ENCODE measurements at regions not wholly inside any gene's neighbourhood (a gene's known extent, or its start where the extent isn't known, plus 50 kb on each side); places are given as distances from the start of the nearest gene placed in this dataset.

DNA sequence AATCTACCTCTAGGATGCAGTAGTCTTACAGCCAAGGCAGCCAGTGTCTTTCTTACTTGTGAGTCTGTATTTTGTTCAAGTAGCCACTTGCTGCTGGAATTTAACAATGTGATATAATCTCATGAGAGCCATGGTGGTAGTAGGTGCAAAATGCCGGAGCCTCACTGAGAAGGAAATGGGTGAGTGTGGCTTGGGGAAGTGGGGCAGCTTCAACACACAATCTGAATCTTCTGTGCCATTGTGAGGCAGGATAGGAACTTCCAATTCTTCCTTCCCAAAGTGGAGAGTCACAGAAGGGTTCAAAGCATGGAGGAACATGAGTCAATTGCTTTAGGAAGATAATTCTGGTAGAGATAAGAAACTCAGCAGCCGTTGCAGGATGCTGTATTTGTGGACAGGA lies 158.7 kb upstream of the APCDD1 start:
- no peaks in the 10 kb centered on the region for H3K27me3 ChIP-seq (ENCODE audit: insufficient read depth, poor library complexity, severe bottlenecking)
- no peak for DNase-seq (ENCODE audit: low read depth in 1 of 2, low spot score in 1 of 2)
- H3K27ac ChIP-seq (replicated peaks) = no peak overlapping the region
- H3K4me3 ChIP-seq (replicated peaks; ENCODE audit: insufficient read depth, low read length) = no peak overlapping the region
- TF ChIP-seq POLR2AphosphoS5 (IDR thresholded peaks at IDR 0.05; ENCODE audit: low read depth) = no peak
- TF ChIP-seq, protein P1, sequence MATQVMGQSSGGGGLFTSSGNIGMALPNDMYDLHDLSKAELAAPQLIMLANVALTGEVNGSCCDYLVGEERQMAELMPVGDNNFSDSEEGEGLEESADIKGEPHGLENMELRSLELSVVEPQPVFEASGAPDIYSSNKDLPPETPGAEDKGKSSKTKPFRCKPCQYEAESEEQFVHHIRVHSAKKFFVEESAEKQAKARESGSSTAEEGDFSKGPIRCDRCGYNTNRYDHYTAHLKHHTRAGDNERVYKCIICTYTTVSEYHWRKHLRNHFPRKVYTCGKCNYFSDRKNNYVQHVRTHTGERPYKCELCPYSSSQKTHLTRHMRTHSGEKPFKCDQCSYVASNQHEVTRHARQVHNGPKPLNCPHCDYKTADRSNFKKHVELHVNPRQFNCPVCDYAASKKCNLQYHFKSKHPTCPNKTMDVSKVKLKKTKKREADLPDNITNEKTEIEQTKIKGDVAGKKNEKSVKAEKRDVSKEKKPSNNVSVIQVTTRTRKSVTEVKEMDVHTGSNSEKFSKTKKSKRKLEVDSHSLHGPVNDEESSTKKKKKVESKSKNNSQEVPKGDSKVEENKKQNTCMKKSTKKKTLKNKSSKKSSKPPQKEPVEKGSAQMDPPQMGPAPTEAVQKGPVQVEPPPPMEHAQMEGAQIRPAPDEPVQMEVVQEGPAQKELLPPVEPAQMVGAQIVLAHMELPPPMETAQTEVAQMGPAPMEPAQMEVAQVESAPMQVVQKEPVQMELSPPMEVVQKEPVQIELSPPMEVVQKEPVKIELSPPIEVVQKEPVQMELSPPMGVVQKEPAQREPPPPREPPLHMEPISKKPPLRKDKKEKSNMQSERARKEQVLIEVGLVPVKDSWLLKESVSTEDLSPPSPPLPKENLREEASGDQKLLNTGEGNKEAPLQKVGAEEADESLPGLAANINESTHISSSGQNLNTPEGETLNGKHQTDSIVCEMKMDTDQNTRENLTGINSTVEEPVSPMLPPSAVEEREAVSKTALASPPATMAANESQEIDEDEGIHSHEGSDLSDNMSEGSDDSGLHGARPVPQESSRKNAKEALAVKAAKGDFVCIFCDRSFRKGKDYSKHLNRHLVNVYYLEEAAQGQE (IDR thresholded peaks at IDR 0.05; ENCODE audit: insufficient replicate concordance, low read depth) = no peak
- no peak for TF ChIP-seq GABPA (IDR thresholded peaks at IDR 0.05; ENCODE audit: low read depth)
- TF ChIP-seq, protein P2, sequence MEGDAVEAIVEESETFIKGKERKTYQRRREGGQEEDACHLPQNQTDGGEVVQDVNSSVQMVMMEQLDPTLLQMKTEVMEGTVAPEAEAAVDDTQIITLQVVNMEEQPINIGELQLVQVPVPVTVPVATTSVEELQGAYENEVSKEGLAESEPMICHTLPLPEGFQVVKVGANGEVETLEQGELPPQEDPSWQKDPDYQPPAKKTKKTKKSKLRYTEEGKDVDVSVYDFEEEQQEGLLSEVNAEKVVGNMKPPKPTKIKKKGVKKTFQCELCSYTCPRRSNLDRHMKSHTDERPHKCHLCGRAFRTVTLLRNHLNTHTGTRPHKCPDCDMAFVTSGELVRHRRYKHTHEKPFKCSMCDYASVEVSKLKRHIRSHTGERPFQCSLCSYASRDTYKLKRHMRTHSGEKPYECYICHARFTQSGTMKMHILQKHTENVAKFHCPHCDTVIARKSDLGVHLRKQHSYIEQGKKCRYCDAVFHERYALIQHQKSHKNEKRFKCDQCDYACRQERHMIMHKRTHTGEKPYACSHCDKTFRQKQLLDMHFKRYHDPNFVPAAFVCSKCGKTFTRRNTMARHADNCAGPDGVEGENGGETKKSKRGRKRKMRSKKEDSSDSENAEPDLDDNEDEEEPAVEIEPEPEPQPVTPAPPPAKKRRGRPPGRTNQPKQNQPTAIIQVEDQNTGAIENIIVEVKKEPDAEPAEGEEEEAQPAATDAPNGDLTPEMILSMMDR (IDR thresholded peaks at IDR 0.05; ENCODE audit: insufficient read depth, low read length) = no peak
- no peak for TF ChIP-seq SPI1 (IDR thresholded peaks at IDR 0.05; ENCODE audit: borderline replicate concordance, low read depth)

DNA sequence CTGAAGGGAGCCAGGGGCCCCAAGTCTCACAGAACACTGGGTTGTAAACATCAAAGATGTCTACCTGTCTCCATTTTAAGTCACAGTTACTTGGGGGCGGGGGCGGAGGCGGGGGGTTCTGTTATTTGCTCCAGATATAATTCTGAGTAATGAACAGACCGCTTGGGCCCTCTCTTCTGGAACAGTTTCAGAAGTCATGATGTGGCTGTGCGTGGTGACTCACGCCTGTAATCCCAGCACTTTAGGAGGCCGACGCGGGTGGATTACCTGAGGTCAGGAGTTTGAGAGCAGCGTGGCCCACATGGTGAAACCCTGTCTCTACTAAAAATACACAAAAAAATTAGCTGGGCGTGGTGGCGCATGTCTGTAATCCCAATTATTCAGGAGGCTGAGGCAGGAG lies 157.9 kb upstream of the APCDD1 start:
- H3K4me3 ChIP-seq (replicated peaks; ENCODE audit: insufficient read depth, low read length) = no peak overlapping the region
- no peak overlapping the region for H3K27ac ChIP-seq (replicated peaks)
- DNase-seq (ENCODE audit: low read depth in 1 of 2, low spot score in 1 of 2) = no peak
- TF ChIP-seq, protein P1 (IDR thresholded peaks at IDR 0.05; ENCODE audit: insufficient replicate concordance, low read depth) = no peak
- TF ChIP-seq, protein P2 (IDR thresholded peaks at IDR 0.05; ENCODE audit: insufficient read depth, low read length) = no peak
- TF ChIP-seq POLR2AphosphoS5 (IDR thresholded peaks at IDR 0.05; ENCODE audit: low read depth) = no peak
- no peak for TF ChIP-seq GABPA (IDR thresholded peaks at IDR 0.05; ENCODE audit: low read depth)
- H3K27me3 ChIP-seq (ENCODE audit: insufficient read depth, poor library complexity, severe bottlenecking) = no peaks in the 10 kb centered on the region

DNA sequence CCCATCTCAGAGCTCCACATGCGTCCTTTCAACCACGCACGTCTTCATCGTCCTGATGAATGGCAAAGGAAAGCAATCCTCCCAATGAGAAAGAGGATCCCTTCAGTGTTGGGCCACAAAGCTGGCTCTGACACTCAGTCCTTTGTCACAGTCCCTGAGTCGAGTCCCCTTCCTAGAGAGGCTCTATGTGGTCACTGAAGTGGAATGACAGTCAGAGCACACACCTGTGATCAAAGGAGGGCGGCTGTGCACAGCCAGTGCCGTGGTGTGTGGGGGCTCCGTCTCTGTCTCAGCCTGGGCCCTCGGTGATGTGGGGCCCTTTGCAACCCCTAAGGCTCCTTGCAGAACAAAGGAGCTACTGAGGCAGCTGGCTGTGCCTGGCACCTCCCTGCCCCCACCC lies 157.3 kb upstream of the APCDD1 start:
- no peak for DNase-seq (ENCODE audit: low read depth in 1 of 2, low spot score in 1 of 2)
- Histone ChIP-seq H3K4me3 (replicated peaks; ENCODE audit: insufficient read depth, low read length) (no peak overlapping the region), H3K27ac (replicated peaks) (no peak overlapping the region), H3K27me3 (ENCODE audit: insufficient read depth, poor library complexity, severe bottlenecking) (no peaks in the 10 kb centered on the region)
- TF ChIP-seq SPI1 (IDR thresholded peaks at IDR 0.05; ENCODE audit: borderline replicate concordance, low read depth) = no peak
- TF ChIP-seq POLR2AphosphoS5 (IDR thresholded peaks at IDR 0.05; ENCODE audit: low read depth) = no peak
- no peak for TF ChIP-seq GABPA (IDR thresholded peaks at IDR 0.05; ENCODE audit: low read depth)
- TF ChIP-seq, protein P1 (IDR thresholded peaks at IDR 0.05; ENCODE audit: insufficient replicate concordance, low read depth) = no peak
- TF ChIP-seq, protein P2 (IDR thresholded peaks at IDR 0.05; ENCODE audit: insufficient read depth, low read length) = no peak

All from HL-60 (cell line).